Natural killer cell treated with Interleukin-12 subunit alpha and Interleukin-12 subunit beta and Interleukin-15 and Interleukin-18, amount 100 ng/mL, for 72 hours (primary cell): ENCODE measurements at regions not wholly inside any gene's neighbourhood (a gene's known extent, or its start where the extent isn't known, plus 50 kb on each side); places are given as distances from the start of the nearest gene placed in this dataset.

Source experiments
- ATAC-seq, 2 donors: fragments of 150-1000 bp; cut with Tn5 transposase in 1 of 2; sonication (Bioruptor Pico), chemical (Tn5 transposase) in 1 of 2; 2 replicates each; pipeline ENCODE4 v1.10.0; 2021
- DNase-seq: peaks from one replicate; pipeline ENCODE4 v3.0.0; 2022; ENCODE audit warnings: low spot score
- H3K27ac Mint-ChIP-seq, 2 donors: 1 replicate in 1 of 2; 2 replicates in 1 of 2; pipeline ENCODE4 v1.8.0; 2022; ENCODE audit warnings: mixed read lengths in 2 of 2, mild to moderate bottlenecking in 1 of 2, moderate library complexity in 1 of 2
- H3K27me3 Mint-ChIP-seq, 2 donors: 1 replicate in 1 of 2; 2 replicates in 1 of 2; pipeline ENCODE4 v1.8.0; 2022; ENCODE audit warnings: mixed read lengths in 2 of 2
- H3K36me3 Mint-ChIP-seq: one replicate; pipeline ENCODE4 v1.8.0; 2022; ENCODE audit warnings: mixed read lengths
- H3K4me1 Mint-ChIP-seq, 2 donors: 1 replicate in 1 of 2; 2 replicates in 1 of 2; pipeline ENCODE4 v1.8.0; 2022; ENCODE audit warnings: low read depth in 2 of 2, mixed read lengths in 2 of 2, mild to moderate bottlenecking in 1 of 2
- H3K4me3 Mint-ChIP-seq: one replicate; pipeline ENCODE4 v1.8.0; 2022; ENCODE audit warnings: mixed read lengths
- H3K9me3 Mint-ChIP-seq: 2 replicates; pipeline ENCODE4 v1.8.0; 2022; ENCODE audit warnings: mixed read lengths

DNA sequence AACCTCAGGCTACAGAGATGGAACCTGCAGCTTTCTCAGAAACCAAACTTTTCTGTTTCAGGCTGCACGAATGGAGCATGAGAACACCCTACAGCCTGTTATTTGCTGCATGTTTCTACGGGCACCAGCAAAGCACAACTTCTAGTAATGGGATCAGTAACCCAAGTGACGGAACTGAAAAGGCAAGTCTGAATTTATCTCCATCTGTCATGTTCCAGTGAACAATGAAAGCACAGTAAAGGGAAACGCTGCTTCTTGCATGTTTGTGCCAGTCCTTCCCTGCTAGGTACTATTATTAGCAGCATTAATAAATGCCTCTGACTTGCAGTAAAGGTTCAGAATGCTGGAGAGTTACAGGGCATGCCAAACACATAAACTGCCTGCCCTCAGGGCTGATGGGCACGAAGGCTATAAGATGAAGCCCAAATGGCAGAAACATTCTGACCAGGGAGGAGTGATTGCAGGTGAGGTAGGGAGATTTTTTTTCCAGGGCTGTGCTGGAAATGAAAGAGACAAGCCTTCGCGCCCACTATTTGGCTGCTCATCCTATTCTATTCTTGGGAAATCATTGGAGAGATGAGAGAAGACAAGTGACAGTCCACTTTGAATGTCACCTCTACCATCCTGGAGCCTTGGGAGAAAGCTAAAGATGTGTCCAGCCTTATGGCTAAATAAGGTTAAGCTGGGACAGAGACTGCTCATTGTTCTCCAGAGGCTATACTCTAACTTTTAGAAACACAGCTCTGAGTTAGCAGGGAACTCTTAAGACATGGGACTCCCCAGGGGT, 100.4 kb upstream of the PLXNC1 start:
- ATAC-seq: no peak
- no peak for DNase-seq
- H3K27ac Mint-ChIP-seq: no peak overlapping the region

DNA sequence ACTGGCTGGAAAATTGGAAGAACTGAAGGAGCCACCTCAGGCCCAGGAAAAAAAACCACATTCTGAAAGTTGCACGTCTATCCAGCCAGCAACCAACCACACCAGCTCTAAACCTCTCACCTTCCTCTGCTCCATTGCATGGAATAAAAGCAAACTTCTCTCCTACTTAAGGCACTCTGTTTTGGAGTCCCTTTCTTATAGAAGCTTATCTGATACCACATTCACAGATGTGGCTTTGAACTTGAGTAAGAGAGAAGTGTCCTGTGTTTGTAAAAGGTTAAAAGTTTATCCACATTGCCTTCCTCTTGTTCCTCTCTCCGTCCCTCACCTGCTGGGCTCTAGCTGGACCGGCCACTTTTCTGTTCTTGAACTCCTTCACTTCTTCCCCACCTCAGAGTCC, 99.6 kb upstream of the PLXNC1 start:
- DNase-seq: no peak
- H3K27ac Mint-ChIP-seq: no peak overlapping the region
- H3K36me3 Mint-ChIP-seq: no peaks in the 10 kb centered on the region
- no peaks in the 10 kb centered on the region for H3K9me3 Mint-ChIP-seq
- H3K4me3 Mint-ChIP-seq: no peak overlapping the region
- no peak for ATAC-seq
- H3K4me1 Mint-ChIP-seq: no peaks in the 10 kb centered on the region
- peaks cover 0 to 11% of the 10 kb centered on the region in 2 donors for H3K27me3 Mint-ChIP-seq

More for the DNA sequence above, 100.4 kb upstream of the PLXNC1 start:
- Mint-ChIP-seq H3K36me3 (no peaks in the 10 kb centered on the region), H3K27me3 (peaks cover 0 to 11% of the 10 kb centered on the region in 2 donors), H3K4me1 (no peaks in the 10 kb centered on the region), H3K4me3 (no peak overlapping the region), H3K9me3 (no peaks in the 10 kb centered on the region)

DNA sequence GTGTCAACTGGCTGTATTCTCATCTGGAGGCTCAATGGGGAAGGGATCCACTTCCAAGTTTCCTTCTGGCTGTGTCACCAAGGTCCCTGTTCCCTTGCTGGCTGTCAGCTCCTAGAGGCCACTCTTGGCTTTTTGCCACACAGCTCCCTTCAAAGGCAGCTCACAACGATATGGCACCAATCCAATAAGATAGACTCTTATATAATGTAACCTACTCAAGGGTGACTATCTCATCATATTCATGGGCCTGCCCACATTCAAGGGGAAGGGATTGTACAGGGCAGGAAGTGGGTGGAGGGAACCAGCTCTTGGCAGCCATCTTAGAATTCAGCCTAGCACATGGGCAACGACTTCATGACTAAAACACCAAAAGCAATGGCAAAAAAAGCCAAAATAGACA, 98.7 kb upstream of the PLXNC1 start:
- Mint-ChIP-seq H3K27ac (no peak overlapping the region), H3K4me3 (no peak overlapping the region), H3K4me1 (no peaks in the 10 kb centered on the region), H3K36me3 (no peaks in the 10 kb centered on the region), H3K9me3 (no peaks in the 10 kb centered on the region), H3K27me3 (peaks cover 0 to 11% of the 10 kb centered on the region in 2 donors)
- ATAC-seq (no peak), DNase-seq (no peak)

DNA sequence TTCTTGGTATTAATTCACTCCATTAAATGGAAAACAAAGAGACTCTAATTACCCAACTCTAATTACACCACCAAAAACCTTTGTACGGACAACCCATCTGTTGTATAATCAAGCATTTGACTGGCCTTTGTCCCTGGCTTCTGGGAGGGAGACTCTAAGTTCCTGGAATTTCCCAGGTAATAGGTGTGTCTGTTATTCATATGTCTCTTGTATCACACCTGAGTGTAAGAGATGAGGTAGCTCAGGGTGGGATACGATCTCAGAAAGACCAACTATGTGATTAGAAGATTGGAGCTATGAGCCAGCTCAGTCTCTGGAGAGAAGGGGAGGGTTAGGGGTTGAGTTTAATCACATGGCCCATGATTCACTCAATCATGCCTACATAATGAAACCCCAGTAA, 94.7 kb upstream of the PLXNC1 start:
- no peak for ATAC-seq
- H3K4me3 Mint-ChIP-seq: no peak overlapping the region
- H3K36me3 Mint-ChIP-seq: no peaks in the 10 kb centered on the region
- H3K27me3 Mint-ChIP-seq: peaks cover 0 to 11% of the 10 kb centered on the region in 2 donors
- no peak for DNase-seq
- no peaks in the 10 kb centered on the region for H3K4me1 Mint-ChIP-seq
- H3K9me3 Mint-ChIP-seq: no peaks in the 10 kb centered on the region
- no peak overlapping the region for H3K27ac Mint-ChIP-seq

DNA sequence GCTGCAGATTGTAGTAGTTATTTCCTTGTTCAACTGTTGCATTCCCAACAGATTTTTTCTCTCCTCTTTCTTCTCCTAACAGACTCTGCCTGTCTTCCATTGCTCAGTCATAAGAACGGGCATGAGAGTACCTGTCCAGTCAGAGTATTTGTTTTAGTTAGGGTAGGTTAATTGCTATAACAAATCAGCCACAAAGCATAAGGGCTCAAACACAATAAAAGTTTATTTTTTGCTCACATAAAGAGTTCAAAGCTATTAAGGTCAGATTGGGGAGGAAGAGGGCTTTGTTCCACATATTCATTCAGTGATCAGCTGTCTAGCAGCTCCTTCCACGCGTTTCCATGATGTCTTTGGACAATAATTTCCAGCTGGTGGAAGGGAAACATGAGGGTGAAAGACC, 92.8 kb upstream of the PLXNC1 start:
- Mint-ChIP-seq H3K9me3 (no peaks in the 10 kb centered on the region), H3K27me3 (peaks cover 0 to 10% of the 10 kb centered on the region in 2 donors), H3K27ac (no peak overlapping the region), H3K36me3 (no peaks in the 10 kb centered on the region), H3K4me3 (no peak overlapping the region), H3K4me1 (no peaks in the 10 kb centered on the region)
- ATAC-seq: no peak
- no peak for DNase-seq

DNA sequence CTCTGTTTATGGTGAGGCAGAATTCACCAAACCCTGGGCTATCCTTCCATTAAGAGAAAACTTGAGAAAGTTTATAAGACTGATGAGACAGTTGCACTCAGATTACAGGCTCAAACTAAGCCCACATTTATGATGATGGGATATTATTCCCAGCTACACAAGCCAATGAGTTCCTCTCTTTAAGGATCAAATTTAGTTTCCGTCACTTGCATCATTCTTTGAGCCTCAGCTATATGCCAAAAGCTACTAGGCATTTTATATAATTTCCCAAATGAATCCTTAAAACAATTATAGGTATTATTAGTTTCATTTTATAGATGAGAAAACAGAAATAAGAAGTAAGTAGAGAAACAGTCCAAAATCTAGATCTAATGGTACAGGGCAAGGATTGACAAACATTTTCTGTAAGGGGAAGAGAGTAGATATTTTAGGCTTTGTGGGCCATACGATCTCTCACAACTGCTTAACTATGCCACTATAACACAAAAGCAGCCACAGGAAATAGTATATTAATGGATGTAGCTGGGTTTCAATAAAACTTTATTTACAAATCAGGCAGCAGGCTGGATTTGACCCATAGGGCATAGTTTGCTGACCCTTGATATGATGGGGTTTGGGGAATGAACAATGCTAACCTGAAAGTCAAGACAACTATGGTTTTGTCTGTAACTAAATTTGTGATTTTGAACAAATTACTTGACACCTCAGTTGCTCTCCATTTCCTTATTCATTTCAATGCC, 91.8 kb upstream of the PLXNC1 start:
- no peaks in the 10 kb centered on the region for H3K9me3 Mint-ChIP-seq
- no peaks in the 10 kb centered on the region for H3K36me3 Mint-ChIP-seq
- DNase-seq: no peak
- no peak for ATAC-seq
- H3K27ac Mint-ChIP-seq: no peak overlapping the region
- H3K4me1 Mint-ChIP-seq: no peaks in the 10 kb centered on the region
- H3K4me3 Mint-ChIP-seq: no peak overlapping the region
- peaks cover 0 to 6% of the 10 kb centered on the region in 2 donors for H3K27me3 Mint-ChIP-seq

DNA sequence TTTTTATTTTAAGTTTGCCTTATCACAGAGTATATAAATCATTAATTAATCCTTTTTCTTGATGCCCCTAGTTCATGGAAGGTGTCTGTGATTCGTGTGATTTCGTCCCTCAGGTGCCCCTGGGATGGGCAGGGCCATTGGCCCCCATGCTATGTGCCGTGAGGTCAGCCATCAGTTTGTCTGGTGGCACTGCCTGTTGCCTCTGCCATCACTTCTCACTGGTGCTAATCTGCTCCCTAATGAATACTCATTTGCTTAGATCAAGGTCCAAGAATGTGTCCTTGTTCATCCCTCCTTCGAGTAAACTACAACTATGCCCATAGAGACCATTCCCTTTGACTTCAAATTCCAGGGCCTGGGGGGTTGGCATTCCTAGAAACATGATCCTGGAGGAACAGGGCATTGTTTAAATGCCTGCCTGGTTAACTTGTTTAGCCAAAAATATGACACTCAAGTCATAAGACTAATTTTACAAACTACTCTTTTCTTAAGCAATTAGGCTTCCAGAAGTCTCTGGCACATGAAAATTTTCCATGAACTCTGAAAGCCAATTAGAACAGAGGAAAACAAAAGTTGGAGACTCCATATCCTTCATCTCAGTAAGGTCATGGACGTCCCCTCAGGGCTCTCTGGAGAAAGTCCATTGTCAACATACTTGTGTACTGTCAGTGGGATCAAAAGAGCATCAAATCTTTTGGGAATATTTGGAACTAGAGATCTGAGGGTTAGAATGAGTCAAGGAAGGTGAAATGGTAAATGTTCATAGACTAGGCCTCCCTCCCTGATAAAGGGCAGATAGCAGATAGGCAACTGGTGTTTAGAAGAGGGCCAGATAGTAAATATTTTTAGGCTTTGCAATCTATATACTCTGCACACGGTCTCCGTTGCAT, 90.9 kb upstream of the PLXNC1 start:
- no peak overlapping the region for H3K4me3 Mint-ChIP-seq
- no peak for DNase-seq
- no peaks in the 10 kb centered on the region for H3K36me3 Mint-ChIP-seq

DNA sequence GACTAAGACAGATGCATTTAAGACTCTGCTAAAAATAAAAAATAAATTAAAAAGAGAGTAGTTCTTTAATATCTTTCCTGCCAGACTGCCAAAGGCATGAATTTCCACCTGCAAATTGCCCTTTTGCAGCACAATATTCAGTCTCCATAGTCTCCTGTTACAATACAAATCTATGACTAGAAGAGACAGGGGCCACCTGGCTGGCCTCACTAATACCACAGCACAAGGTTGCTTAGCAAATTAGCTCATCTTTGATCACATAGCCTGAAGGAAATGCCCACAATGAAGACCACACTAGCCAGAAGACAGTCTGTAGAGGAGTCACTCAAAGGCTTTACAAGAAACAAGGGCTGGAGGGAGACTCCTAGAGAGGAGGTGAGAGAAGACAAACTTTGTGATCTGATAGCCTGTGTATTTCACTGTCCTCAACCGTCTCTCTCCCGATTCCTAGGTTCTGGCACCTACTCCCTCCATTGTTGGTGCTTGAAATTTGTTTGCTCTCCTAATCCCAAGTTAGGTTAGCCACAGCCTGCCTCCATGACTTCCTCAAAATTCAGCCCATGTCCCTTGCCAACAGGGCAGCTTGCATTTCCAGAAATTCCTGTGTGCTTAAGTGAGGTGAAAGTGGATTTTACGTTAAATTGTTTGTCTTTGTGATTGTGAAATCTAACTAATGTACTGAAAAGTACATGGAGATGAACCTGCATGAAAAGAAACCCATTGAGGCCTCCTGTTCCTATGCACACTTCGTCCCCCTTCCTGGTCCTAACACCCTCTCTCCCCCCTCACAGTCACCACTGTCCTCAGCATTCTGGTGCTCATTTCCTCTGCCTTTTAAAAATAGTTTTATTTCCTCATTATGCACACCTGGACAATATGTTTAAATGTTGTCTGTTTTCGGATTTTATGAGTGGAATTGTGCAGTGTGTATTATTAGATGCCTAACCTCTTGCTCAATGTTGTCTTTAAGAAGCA, 88.7 kb upstream of the PLXNC1 start:
- Mint-ChIP-seq H3K27ac (no peak overlapping the region), H3K27me3 (peaks cover 8 to 15% of the 10 kb centered on the region in 2 donors), H3K9me3 (no peaks in the 10 kb centered on the region), H3K4me1 (no peaks in the 10 kb centered on the region), H3K4me3 (no peak overlapping the region), H3K36me3 (no peaks in the 10 kb centered on the region)
- ATAC-seq (no peak), DNase-seq (no peak)

More for the DNA sequence above, 90.9 kb upstream of the PLXNC1 start:
- peaks cover 0 to 8% of the 10 kb centered on the region in 2 donors for H3K27me3 Mint-ChIP-seq
- no peaks in the 10 kb centered on the region for H3K9me3 Mint-ChIP-seq
- no peaks in the 10 kb centered on the region for H3K4me1 Mint-ChIP-seq
- ATAC-seq: no peak
- H3K27ac Mint-ChIP-seq: no peak overlapping the region

DNA sequence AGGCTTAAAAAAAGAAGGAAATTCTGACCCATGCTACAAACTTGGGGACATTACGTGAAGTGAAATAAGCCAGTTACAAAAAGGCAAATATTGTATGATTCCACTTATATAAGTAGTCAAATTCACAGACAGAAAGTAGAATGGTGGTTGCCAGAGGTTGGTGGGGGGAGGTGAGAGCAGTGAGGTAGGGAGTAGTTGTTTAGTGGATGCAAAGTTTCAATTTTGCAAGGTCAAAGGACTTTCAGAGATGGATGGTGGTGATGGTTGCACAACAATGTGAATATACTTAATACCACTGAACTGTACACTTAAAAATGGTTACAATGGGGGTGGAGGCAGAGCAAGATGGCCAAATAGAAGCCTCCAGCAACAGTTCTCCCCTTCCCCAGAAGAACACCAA, 86.2 kb upstream of the PLXNC1 start:
- ATAC-seq: no peak
- no peaks in the 10 kb centered on the region for H3K9me3 Mint-ChIP-seq
- H3K27me3 Mint-ChIP-seq: peaks cover 13 to 17% of the 10 kb centered on the region in 2 donors
- DNase-seq: no peak
- no peak overlapping the region for H3K4me3 Mint-ChIP-seq
- no peak overlapping the region for H3K27ac Mint-ChIP-seq
- H3K4me1 Mint-ChIP-seq: no peaks in the 10 kb centered on the region
- peaks cover 3% of the 10 kb centered on the region for H3K36me3 Mint-ChIP-seq

DNA sequence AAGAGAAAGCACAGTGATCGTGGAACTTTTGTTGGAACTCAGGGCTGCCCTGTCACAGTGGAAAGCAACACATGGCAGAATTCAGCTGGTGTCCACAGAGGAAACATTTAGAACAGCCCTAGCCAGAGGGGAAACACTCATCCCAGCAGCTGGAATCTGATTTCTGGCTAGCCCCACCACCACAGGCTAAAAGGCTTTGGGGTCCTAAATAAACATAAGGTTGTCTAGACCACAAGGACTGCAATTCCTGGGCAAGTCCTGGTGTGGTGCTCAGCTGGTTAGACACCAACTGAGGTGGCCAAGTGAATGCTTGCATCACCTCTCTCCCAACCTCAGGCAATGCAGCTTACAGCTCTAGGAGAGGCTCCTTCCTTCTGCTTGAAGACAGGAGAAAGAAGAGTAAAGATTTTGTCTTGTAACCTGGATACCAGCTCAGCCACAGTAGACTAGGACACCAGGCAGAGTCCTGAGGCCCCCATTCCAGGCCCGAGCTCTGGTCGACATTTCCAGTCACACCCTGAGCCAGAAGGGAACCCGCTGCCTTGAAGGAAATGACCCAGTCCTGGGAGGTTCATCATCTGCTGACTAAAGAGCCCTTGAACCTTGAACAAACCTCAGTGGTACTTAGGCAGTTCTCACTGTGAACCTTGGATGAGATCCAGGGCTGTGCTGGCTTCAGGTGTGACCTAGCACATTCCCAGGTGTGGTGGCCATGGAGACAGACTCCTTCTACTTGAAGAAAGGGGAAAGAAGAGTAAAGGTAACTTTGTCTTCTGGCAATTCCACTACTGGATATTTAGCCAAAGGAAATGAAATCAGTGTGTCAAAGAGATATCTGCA, 85.4 kb upstream of the PLXNC1 start:
- Mint-ChIP-seq H3K36me3 (peaks cover 4% of the 10 kb centered on the region), H3K4me1 (no peaks in the 10 kb centered on the region), H3K27ac (no peak overlapping the region), H3K27me3 (peaks cover 16 to 19% of the 10 kb centered on the region in 2 donors), H3K9me3 (no peaks in the 10 kb centered on the region), H3K4me3 (no peak overlapping the region)
- DNase-seq: no peak
- ATAC-seq: no peak

DNA sequence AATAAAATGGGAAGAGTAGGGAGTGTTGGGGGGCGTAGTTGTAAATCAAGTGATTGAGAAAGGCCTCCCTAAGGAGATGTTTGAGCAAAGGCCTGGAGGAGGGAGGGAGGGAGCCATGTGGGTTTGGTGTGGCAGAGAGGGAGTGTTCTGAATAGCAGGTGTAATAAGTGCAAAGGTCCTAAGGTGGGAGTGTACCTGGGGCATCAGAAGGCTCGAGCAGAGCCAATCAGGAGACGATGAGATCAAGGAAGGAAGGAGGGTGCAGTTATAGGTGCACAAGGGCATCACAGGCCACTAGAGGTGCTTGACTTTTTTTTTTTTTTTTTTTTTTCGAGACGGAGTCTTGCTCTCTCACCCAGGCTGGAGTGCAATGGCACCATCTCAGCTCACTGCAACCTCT, 77.9 kb upstream of the PLXNC1 start:
- Mint-ChIP-seq H3K27ac (no peak overlapping the region), H3K4me1 (peaks cover 0 to 4% of the 10 kb centered on the region in 2 donors), H3K4me3 (no peak overlapping the region), H3K36me3 (peaks cover 4% of the 10 kb centered on the region), H3K27me3 (peaks cover 7 to 22% of the 10 kb centered on the region in 2 donors), H3K9me3 (no peaks in the 10 kb centered on the region)
- no peak for DNase-seq
- ATAC-seq: no peak

DNA sequence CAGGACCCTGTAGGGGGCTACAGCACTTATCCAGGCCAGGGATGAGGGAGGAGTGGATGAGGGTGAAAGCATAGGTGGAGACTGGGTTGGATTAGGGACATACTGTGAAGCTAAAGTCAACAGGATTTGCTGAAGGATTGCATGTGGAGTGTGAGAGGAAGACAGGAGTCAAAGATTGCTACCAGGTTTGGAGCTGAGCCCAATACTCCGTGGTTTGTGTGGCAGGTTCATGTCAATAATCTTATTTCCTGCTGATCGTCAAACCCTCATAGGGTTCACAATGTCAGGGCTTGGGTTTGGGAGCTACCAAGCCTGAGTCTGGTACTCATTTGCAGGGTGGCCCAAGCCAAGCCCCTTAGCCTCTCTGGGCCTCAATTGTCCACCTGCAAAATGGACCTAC, 77.1 kb upstream of the PLXNC1 start:
- Mint-ChIP-seq H3K27me3 (peaks cover 8 to 28% of the 10 kb centered on the region in 2 donors), H3K4me3 (no peak overlapping the region), H3K4me1 (peaks cover 0 to 4% of the 10 kb centered on the region in 2 donors), H3K27ac (no peak overlapping the region), H3K36me3 (peaks cover 4% of the 10 kb centered on the region), H3K9me3 (no peaks in the 10 kb centered on the region)
- ATAC-seq (no peak), DNase-seq (no peak)
